Stimulated activated CD4-positive, alpha-beta T cell treated with anti-CD3 and anti-CD28 coated beads, Interleukin-1b, Interleukin-23, amount 100 ng/mL, for 48 hours (primary cell): ENCODE measurements at regions not wholly inside any gene's neighbourhood (a gene's known extent, or its start where the extent isn't known, plus 50 kb on each side); places are given as distances from the start of the nearest gene placed in this dataset.
A peak's percentile ranks its signal among the peaks of the same experiment; 100 is the strongest.
"Not testable (repeated sequence)": the region's sequence is repeated elsewhere in the genome, so short reads cannot be mapped to it uniquely, and the experiment has no call there.

ENCODE experiments used
- DNase-seq: peaks from one replicate; pipeline ENCODE4 v3.0.0-alpha.2; 2020

- peak; percentile 41 for DNase-seq
These were observed 141.6 kb upstream of the RFC3 start for GRCh38 chr13:33676045-33676989.

GRCh38 chr13:33677215-33677614, 140.7 kb upstream of the RFC3 start:
- DNase-seq, result no peak

GRCh38 chr13:33678084-33678483, 139.9 kb upstream of the RFC3 start:
- DNase-seq, result no peak

GRCh38 chr13:33678906-33679657, 138.9 kb upstream of the RFC3 start:
- DNase-seq, result peak; percentile 87

- no peak for DNase-seq
These were observed 138.3 kb upstream of the RFC3 start for GRCh38 chr13:33679658-33680012.

- DNase-seq, result no peak
These were observed 135.9 kb upstream of the RFC3 start for GRCh38 chr13:33682020-33682564.

GRCh38 chr13:33682646-33683045, 135.3 kb upstream of the RFC3 start:
- not testable (repeated sequence) for DNase-seq

- DNase-seq, result no peak
These were observed 134.6 kb upstream of the RFC3 start for GRCh38 chr13:33683376-33683775.

- DNase-seq, result no peak
These were observed 133.1 kb upstream of the RFC3 start for GRCh38 chr13:33684874-33685273.

- no peak for DNase-seq
These were observed 131.0 kb upstream of the RFC3 start for GRCh38 chr13:33686772-33687480.

- DNase-seq, result no peak
These were observed 127.6 kb upstream of the RFC3 start for GRCh38 chr13:33690354-33690753.

- no peak for DNase-seq
These were observed 126.0 kb upstream of the RFC3 start for GRCh38 chr13:33691980-33692379.

- no peak for DNase-seq
These were observed 125.4 kb upstream of the RFC3 start for GRCh38 chr13:33692531-33692930.

- no peak for DNase-seq
These were observed 123.4 kb upstream of the RFC3 start for GRCh38 chr13:33694546-33694945.

- DNase-seq, result no peak
These were observed 121.4 kb upstream of the RFC3 start for GRCh38 chr13:33696530-33696929.

- DNase-seq, result no peak
These were observed 120.0 kb upstream of the RFC3 start for GRCh38 chr13:33697926-33698325.

- DNase-seq, result no peak
These were observed 110.5 kb upstream of the RFC3 start for GRCh38 chr13:33707449-33707848.

- no peak for DNase-seq
These were observed 107.0 kb upstream of the RFC3 start for GRCh38 chr13:33710924-33711323.

- DNase-seq, result no peak
These were observed 106.5 kb upstream of the RFC3 start for GRCh38 chr13:33711436-33711835.

- DNase-seq, result no peak
These were observed 100.2 kb upstream of the RFC3 start for GRCh38 chr13:33717775-33718174.

- no peak for DNase-seq
These were observed 96.2 kb upstream of the RFC3 start for GRCh38 chr13:33721724-33722123.

- DNase-seq, result no peak
These were observed 95.6 kb upstream of the RFC3 start for GRCh38 chr13:33722216-33722915.

GRCh38 chr13:33723365-33723764, 94.6 kb upstream of the RFC3 start:
- DNase-seq, result no peak
